ENCODE measurements at regions not wholly inside any gene's neighbourhood (a gene's known extent, or its start where the extent isn't known, plus 50 kb on each side); places are given as distances from the start of the nearest gene placed in this dataset.
A peak's percentile ranks its signal among the peaks of the same experiment; 100 is the strongest.

DNA sequence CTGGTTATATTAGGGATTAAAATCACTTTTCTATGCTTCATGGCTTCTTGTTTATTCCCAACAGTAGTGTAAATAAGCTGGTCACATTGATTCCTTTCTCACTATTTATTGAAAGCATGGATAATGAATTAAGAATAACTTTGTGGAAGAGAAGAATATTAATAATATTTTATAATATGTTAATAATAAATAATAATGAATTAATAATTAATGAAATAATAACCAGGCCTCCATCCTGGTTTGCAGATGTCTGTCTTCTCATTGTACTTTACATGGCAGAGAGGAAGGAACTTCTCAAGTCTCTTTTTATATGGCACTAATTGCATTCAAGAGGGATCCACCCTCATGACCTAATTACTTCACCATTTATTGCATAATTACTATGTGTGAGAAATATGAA lies 473.5 kb downstream of the PTPRC start (continued):
- TF ChIP-seq, protein P1, sequence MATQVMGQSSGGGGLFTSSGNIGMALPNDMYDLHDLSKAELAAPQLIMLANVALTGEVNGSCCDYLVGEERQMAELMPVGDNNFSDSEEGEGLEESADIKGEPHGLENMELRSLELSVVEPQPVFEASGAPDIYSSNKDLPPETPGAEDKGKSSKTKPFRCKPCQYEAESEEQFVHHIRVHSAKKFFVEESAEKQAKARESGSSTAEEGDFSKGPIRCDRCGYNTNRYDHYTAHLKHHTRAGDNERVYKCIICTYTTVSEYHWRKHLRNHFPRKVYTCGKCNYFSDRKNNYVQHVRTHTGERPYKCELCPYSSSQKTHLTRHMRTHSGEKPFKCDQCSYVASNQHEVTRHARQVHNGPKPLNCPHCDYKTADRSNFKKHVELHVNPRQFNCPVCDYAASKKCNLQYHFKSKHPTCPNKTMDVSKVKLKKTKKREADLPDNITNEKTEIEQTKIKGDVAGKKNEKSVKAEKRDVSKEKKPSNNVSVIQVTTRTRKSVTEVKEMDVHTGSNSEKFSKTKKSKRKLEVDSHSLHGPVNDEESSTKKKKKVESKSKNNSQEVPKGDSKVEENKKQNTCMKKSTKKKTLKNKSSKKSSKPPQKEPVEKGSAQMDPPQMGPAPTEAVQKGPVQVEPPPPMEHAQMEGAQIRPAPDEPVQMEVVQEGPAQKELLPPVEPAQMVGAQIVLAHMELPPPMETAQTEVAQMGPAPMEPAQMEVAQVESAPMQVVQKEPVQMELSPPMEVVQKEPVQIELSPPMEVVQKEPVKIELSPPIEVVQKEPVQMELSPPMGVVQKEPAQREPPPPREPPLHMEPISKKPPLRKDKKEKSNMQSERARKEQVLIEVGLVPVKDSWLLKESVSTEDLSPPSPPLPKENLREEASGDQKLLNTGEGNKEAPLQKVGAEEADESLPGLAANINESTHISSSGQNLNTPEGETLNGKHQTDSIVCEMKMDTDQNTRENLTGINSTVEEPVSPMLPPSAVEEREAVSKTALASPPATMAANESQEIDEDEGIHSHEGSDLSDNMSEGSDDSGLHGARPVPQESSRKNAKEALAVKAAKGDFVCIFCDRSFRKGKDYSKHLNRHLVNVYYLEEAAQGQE (IDR thresholded peaks at IDR 0.05; ENCODE audit: low read depth, low read length), result no peak
- TF ChIP-seq EP300 (IDR thresholded peaks at IDR 0.05; ENCODE audit: borderline replicate concordance in 1 of 2, control insufficient read depth in 1 of 2, low read depth in 2 of 2, low read length in 2 of 2) (no peak), TCF7 (IDR thresholded peaks at IDR 0.05; ENCODE audit: borderline replicate concordance) (no peak)

DNA sequence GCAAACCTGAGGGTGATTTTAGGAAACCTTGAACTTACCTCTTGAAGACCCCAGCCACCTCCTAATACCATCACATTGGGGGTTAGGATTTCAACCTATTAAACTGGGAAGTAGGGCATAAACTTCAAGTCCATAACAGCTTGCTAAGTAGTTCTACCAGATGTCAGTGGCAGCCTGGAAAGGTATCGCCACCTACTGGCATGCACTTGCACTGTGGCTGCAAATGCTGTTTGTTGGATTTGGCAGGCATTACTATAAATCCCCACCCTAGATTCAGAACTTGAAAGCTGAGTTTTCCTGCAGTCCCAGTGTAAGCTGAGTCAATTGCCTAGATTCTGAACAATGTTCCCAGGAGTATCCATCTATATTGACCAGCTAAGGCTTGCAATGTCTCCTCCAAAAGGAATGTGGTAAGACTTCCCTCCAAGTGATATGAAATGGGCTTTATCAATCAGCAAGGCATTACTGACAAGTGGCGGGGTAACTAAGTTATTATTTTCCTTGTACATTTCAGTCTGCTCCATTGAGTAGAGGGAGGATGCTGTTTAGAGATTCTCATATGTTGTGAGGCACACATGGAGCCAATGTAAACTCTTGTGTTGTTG lies 474.5 kb downstream of the PTPRC start:
- Histone ChIP-seq H2AFZ (ENCODE audit: control insufficient read depth, low read depth, low read length) (no peak overlapping the region), H3K9me3 (replicated peaks; ENCODE audit: control insufficient read depth, insufficient read depth, low read length) (no peaks in the 10 kb centered on the region; the same call in 2 of the 3 replicates), H3K36me3 (ENCODE audit: control insufficient read depth in 2 of 2, insufficient read depth in 2 of 2, low read length in 1 of 2) (no peaks in the 10 kb centered on the region), H3K4me2 (ENCODE audit: control insufficient read depth, insufficient read depth) (no peak overlapping the region), H3K27ac (ENCODE audit: control insufficient read depth, insufficient read depth) (no peak overlapping the region), H3K27me3 (replicated peaks in 1 of 2; ENCODE audit: control insufficient read depth in 2 of 2, insufficient read depth in 2 of 2, low read length in 1 of 2) (no peaks in the 10 kb centered on the region), H3K4me1 (ENCODE audit: control insufficient read depth, insufficient read depth, low read length) (no peaks in the 10 kb centered on the region), H3K4me3 (no peak overlapping the region), H3K9ac (ENCODE audit: control insufficient read depth, insufficient read depth, low read length) (no peak overlapping the region), H4K20me1 (ENCODE audit: control insufficient read depth, insufficient read depth) (no peaks in the 10 kb centered on the region), H3K79me2 (ENCODE audit: control insufficient read depth, insufficient read depth, low read length) (no peaks in the 10 kb centered on the region)
- WGBS (ENCODE audit: insufficient coverage, insufficient replicate concordance, low lambda C conversion rate, missing lambda C conversion rate), result 40% methylated on average over 2 of the region's 2 CpGs
- ATAC-seq (peak; percentile 92), DNase-seq (ENCODE audit: low read depth, low spot score) (peak; percentile 43), FAIRE-seq (peak; percentile 7)
- CTCF ChIA-PET, result interaction anchor here (0.7 to 3.7 kb wide), 48 partner anchors 10 to 427 kb away, joined by 3 to 46 read pairs (median 4); no protein-coding TSS in a partner anchor
- no TSS peak for BruUV-seq (replicated peaks)
- RAD21 ChIA-PET (ENCODE audit: unreplicated experiment), result interaction anchor here (0.8 to 3.3 kb wide), 33 partner anchors 19 to 368 kb away, joined by 3 to 36 read pairs (median 4); no protein-coding TSS in a partner anchor
- SMC1A ChIA-PET (ENCODE audit: uncharacterized antibody, unreplicated experiment), result interaction anchor here (0.7 to 5.0 kb wide), 62 partner anchors 8 to 357 kb away, joined by 3 to 34 read pairs (median 4); no protein-coding TSS in a partner anchor
- intact Hi-C loops (cut with micrococcal nuclease; ENCODE audit: unreplicated experiment) (loop anchor here (1.0 to 10.0 kb wide), 5 partner anchors 71 to 351 kb away; no protein-coding TSS in a partner anchor), in situ Hi-C loops (cut with MboI) (no loop called here)
- POLR2A ChIA-PET, result interaction anchor here (0.7 to 1.2 kb wide), 3 partner anchors 71 to 318 kb away, joined by 3 read pairs; no protein-coding TSS in a partner anchor
- TF ChIP-seq SREBF2 (IDR thresholded peaks at IDR 0.05; ENCODE audit: low read length) (no peak), ZZZ3 (IDR thresholded peaks at IDR 0.05; ENCODE audit: control insufficient read depth, insufficient read length, low read depth) (no peak), BRCA1 (IDR thresholded peaks at IDR 0.05; ENCODE audit: low read depth, low read length) (no peak), TCF7 (IDR thresholded peaks at IDR 0.05; ENCODE audit: borderline replicate concordance) (no peak), TARDBP (IDR thresholded peaks at IDR 0.05; ENCODE audit: borderline replicate concordance) (no peak), CBFB (IDR thresholded peaks at IDR 0.05; ENCODE audit: low read depth) (no peak), YY1 (IDR thresholded peaks at IDR 0.05; ENCODE audit: low read depth, low read length) (peak; percentile 66; the same call in 1 of the 2 replicates), RUNX3 (IDR thresholded peaks at IDR 0.05; ENCODE audit: low read length) (peak; percentile 18; the same call in 1 of the 2 replicates), FOS (IDR thresholded peaks at IDR 0.05; ENCODE audit: borderline replicate concordance, extremely low read depth, insufficient read length) (no peak)
- TF ChIP-seq, protein P2, sequence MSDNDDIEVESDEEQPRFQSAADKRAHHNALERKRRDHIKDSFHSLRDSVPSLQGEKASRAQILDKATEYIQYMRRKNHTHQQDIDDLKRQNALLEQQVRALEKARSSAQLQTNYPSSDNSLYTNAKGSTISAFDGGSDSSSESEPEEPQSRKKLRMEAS (IDR thresholded peaks at IDR 0.05; ENCODE audit: low read depth, low read length), result no peak
- TF ChIP-seq, protein P3, sequence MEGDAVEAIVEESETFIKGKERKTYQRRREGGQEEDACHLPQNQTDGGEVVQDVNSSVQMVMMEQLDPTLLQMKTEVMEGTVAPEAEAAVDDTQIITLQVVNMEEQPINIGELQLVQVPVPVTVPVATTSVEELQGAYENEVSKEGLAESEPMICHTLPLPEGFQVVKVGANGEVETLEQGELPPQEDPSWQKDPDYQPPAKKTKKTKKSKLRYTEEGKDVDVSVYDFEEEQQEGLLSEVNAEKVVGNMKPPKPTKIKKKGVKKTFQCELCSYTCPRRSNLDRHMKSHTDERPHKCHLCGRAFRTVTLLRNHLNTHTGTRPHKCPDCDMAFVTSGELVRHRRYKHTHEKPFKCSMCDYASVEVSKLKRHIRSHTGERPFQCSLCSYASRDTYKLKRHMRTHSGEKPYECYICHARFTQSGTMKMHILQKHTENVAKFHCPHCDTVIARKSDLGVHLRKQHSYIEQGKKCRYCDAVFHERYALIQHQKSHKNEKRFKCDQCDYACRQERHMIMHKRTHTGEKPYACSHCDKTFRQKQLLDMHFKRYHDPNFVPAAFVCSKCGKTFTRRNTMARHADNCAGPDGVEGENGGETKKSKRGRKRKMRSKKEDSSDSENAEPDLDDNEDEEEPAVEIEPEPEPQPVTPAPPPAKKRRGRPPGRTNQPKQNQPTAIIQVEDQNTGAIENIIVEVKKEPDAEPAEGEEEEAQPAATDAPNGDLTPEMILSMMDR (IDR thresholded peaks at IDR 0.05 in 2 of 3, conservative IDR thresholded peaks at IDR 0.05 in 1 of 3; ENCODE audit: control insufficient read depth in 2 of 3, extremely low read depth in 1 of 3, insufficient read depth in 1 of 3, low read depth in 3 of 3, low read length in 3 of 3), result peak; percentile 58 to 87 (median 77)
